RWPE2 (cell line): ENCODE measurements at regions not wholly inside any gene's neighbourhood (a gene's known extent, or its start where the extent isn't known, plus 50 kb on each side); places are given as distances from the start of the nearest gene placed in this dataset.
"Not testable (repeated sequence)": the region's sequence is repeated elsewhere in the genome, so short reads cannot be mapped to it uniquely, and the experiment has no call there.

Experiments
- ATAC-seq: fragments of 200-7000 bp; cut with Tn5 transposase; 3 replicates; pipeline ENCODE4 v1.9.1; 2021; ENCODE audit warnings: low read depth
- DNase-seq: peaks from one replicate; pipeline ENCODE4 v3.0.0-alpha.2; 2020; ENCODE audit warnings: low spot score
- H3K27ac ChIP-seq: fragments of 450-650 bp; 2 replicates; pipeline ENCODE4 v1.5.1; 2017; ENCODE audit warnings: mild to moderate bottlenecking; ENCODE audit not compliant: poor library complexity, severe bottlenecking
- H3K27me3 ChIP-seq: fragments of 250-450 bp; sonication (Bioruptor Pico); 2 replicates; pipeline ENCODE4 v1.5.1; 2021; ENCODE audit warnings: mild to moderate bottlenecking, moderate library complexity; ENCODE audit not compliant: insufficient read depth, poor library complexity, severe bottlenecking
- H3K36me3 ChIP-seq: fragments of 250-450 bp; sonication (Bioruptor Pico); 2 replicates; pipeline ENCODE4 v1.5.1; 2020; ENCODE audit warnings: low read depth, mild to moderate bottlenecking, moderate library complexity
- H3K4me1 ChIP-seq: fragments of 250-450 bp; sonication (Bioruptor Pico); 2 replicates; pipeline ENCODE4 v1.5.1; 2021; ENCODE audit warnings: mild to moderate bottlenecking, moderate library complexity; ENCODE audit not compliant: insufficient read depth, poor library complexity, severe bottlenecking
- H3K4me3 ChIP-seq: fragments of 250-450 bp; sonication (Bioruptor Pico); 2 replicates; pipeline ENCODE4 v1.5.1; 2021; ENCODE audit warnings: mild to moderate bottlenecking, moderate library complexity; ENCODE audit not compliant: severe bottlenecking
- H3K9me3 ChIP-seq: fragments of 250-450 bp; sonication (Bioruptor Pico); 2 replicates; pipeline ENCODE4 v1.5.1; 2021; ENCODE audit warnings: mild to moderate bottlenecking, moderate library complexity; ENCODE audit not compliant: severe bottlenecking
- CTCF ChIP-seq: fragments of 450-650 bp; IDR thresholded peaks from one replicate; pipeline ENCODE4 v1.5.1; 2017; ENCODE audit warnings: mild to moderate bottlenecking, moderate library complexity; ENCODE audit not compliant: poor library complexity, severe bottlenecking

GRCh38 chr15:38769492-38769891, 204.9 kb upstream of the RASGRP1 start:
- no peak for TF ChIP-seq CTCF
- H3K27ac ChIP-seq: no peak overlapping the region

GRCh38 chr15:38774076-38774475, 209.5 kb upstream of the RASGRP1 start:
- DNase-seq, H3K9me3 ChIP-seq, H3K4me3 ChIP-seq, H3K4me1 ChIP-seq, H3K27ac ChIP-seq, H3K36me3 ChIP-seq, H3K27me3 ChIP-seq, ATAC-seq: not testable (repeated sequence)

More at GRCh38 chr15:38769492-38769891, 204.9 kb upstream of the RASGRP1 start:
- ATAC-seq (no peak), DNase-seq (no peak)
- no peak overlapping the region for H3K4me3 ChIP-seq
- no peaks in the 10 kb centered on the region for H3K4me1 ChIP-seq
- H3K36me3 ChIP-seq: no peaks in the 10 kb centered on the region
- H3K27me3 ChIP-seq: no peaks in the 10 kb centered on the region
- no peaks in the 10 kb centered on the region for H3K9me3 ChIP-seq

GRCh38 chr15:38781196-38781595, 216.6 kb upstream of the RASGRP1 start:
- no peak for TF ChIP-seq CTCF
- H3K9me3 ChIP-seq: no peaks in the 10 kb centered on the region
- ATAC-seq: no peak
- H3K4me1 ChIP-seq: no peaks in the 10 kb centered on the region
- H3K27me3 ChIP-seq: no peaks in the 10 kb centered on the region
- DNase-seq: no peak
- H3K4me3 ChIP-seq: no peak overlapping the region
- no peaks in the 10 kb centered on the region for H3K36me3 ChIP-seq
- H3K27ac ChIP-seq: no peak overlapping the region

- Histone ChIP-seq H3K27ac (no peak overlapping the region), H3K36me3 (no peaks in the 10 kb centered on the region), H3K4me3 (no peak overlapping the region), H3K4me1 (no peaks in the 10 kb centered on the region), H3K27me3 (no peaks in the 10 kb centered on the region), H3K9me3 (no peaks in the 10 kb centered on the region)
- no peak for ATAC-seq
- TF ChIP-seq CTCF: no peak
- no peak for DNase-seq
Observed at GRCh38 chr15:38782156-38782555, 217.5 kb upstream of the RASGRP1 start.

GRCh38 chr15:38788918-38789317, 224.3 kb upstream of the RASGRP1 start:
- Histone ChIP-seq H3K36me3 (no peaks in the 10 kb centered on the region), H3K9me3 (no peaks in the 10 kb centered on the region), H3K4me3 (no peak overlapping the region), H3K4me1 (no peaks in the 10 kb centered on the region), H3K27me3 (no peaks in the 10 kb centered on the region), H3K27ac (no peak overlapping the region)
- DNase-seq: no peak
- TF ChIP-seq CTCF: no peak
- no peak for ATAC-seq
